Kasumi-1 (cell line): ENCODE measurements at regions not wholly inside any gene's neighbourhood (a gene's known extent, or its start where the extent isn't known, plus 50 kb on each side); places are given as distances from the start of the nearest gene placed in this dataset.
"Not testable (repeated sequence)": the region's sequence is repeated elsewhere in the genome, so short reads cannot be mapped to it uniquely, and the experiment has no call there.

Experiments
- DNase-seq, 2 experiments: peaks; one replicate each; lab custom pipeline; 2025; lab: John Stamatoyannopoulos, UW

GRCh38 chr3:137820366-137820765 is 56.3 kb downstream of the SOX14 start:
- DNase-seq, result no peak

GRCh38 chr3:137835096-137835495 is 71.0 kb downstream of the SOX14 start:
- no peak for DNase-seq

GRCh38 chr3:137845194-137845593 is 81.1 kb downstream of the SOX14 start:
- no peak for DNase-seq

GRCh38 chr3:137845666-137846065 is 81.6 kb downstream of the SOX14 start:
- no peak for DNase-seq

GRCh38 chr3:137852391-137852830 is 88.3 kb downstream of the SOX14 start:
- DNase-seq, result no peak

- DNase-seq, result no peak
Observed at GRCh38 chr3:137854533-137855261, 90.6 kb downstream of the SOX14 start.

- no peak for DNase-seq
Observed at GRCh38 chr3:137866001-137866400, 101.9 kb downstream of the SOX14 start.

GRCh38 chr3:137866933-137867332 is 102.8 kb downstream of the SOX14 start:
- DNase-seq, result no peak

- DNase-seq, result no peak
Observed at GRCh38 chr3:137867611-137868010, 103.5 kb downstream of the SOX14 start.

GRCh38 chr3:137869022-137869421 is 104.9 kb downstream of the SOX14 start:
- no peak for DNase-seq

GRCh38 chr3:137872589-137872988 is 108.5 kb downstream of the SOX14 start:
- not testable (repeated sequence) for DNase-seq

GRCh38 chr3:137896842-137897241 is 113.1 kb upstream of the CLDN18 start:
- DNase-seq, result not testable (repeated sequence)

GRCh38 chr3:137906985-137907649 is 102.8 kb upstream of the CLDN18 start:
- DNase-seq, result no peak

GRCh38 chr3:137924628-137925027 is 85.3 kb upstream of the CLDN18 start:
- DNase-seq, result no peak

- no peak for DNase-seq
Observed at GRCh38 chr3:137925080-137925479, 84.9 kb upstream of the CLDN18 start.

- no peak for DNase-seq
Observed at GRCh38 chr3:137926991-137927390, 83.0 kb upstream of the CLDN18 start.

- DNase-seq, result no peak
Observed at GRCh38 chr3:137930976-137931375, 79.0 kb upstream of the CLDN18 start.

- DNase-seq, result no peak
Observed at GRCh38 chr3:137938876-137939275, 71.1 kb upstream of the CLDN18 start.

GRCh38 chr3:137944593-137944992 is 65.4 kb upstream of the CLDN18 start:
- DNase-seq, result no peak

- DNase-seq, result peak; percentile 64 to 67
Observed at GRCh38 chr3:137946356-137946973, 63.5 kb upstream of the CLDN18 start.

- no peak for DNase-seq
Observed at GRCh38 chr3:137947117-137947516, 62.8 kb upstream of the CLDN18 start.

- DNase-seq, result no peak
Observed at GRCh38 chr3:137948400-137949072, 61.4 kb upstream of the CLDN18 start.

- no peak for DNase-seq
Observed at GRCh38 chr3:137958636-137959035, 51.3 kb upstream of the CLDN18 start.
